Loucy (cell line): ENCODE measurements at regions not wholly inside any gene's neighbourhood (a gene's known extent, or its start where the extent isn't known, plus 50 kb on each side); places are given as distances from the start of the nearest gene placed in this dataset.

Experiments used
- H2AFZ ChIP-seq: fragments of 200-600 bp; sonication (generic); 2 replicates; pipeline ENCODE4 v1.6.0; 2016; ENCODE audit warnings: antibody characterized with exemption, mild to moderate bottlenecking, low read length, moderate library complexity
- H3F3A ChIP-seq: fragments of 200-600 bp; 2 replicates; pipeline ENCODE4 v1.6.0; 2016; ENCODE audit warnings: antibody characterized with exemption, low read depth, mild to moderate bottlenecking
- H3K27me3 ChIP-seq: fragments of 200-600 bp; sonication (generic); 2 replicates; pipeline ENCODE4 v1.6.1; 2014; ENCODE audit warnings: low read length, mild to moderate bottlenecking; ENCODE audit not compliant: insufficient read depth, poor library complexity, severe bottlenecking
- H3K36me3 ChIP-seq: fragments of 200-600 bp; sonication (generic); 2 replicates; pipeline ENCODE4 v1.6.1; 2016; ENCODE audit warnings: low read length; ENCODE audit not compliant: insufficient read depth
- H3K4me1 ChIP-seq: fragments of 200-600 bp; sonication (generic); 2 replicates; pipeline ENCODE4 v1.5.1; 2014; ENCODE audit warnings: low read length, mild to moderate bottlenecking; ENCODE audit not compliant: insufficient read depth, poor library complexity, severe bottlenecking
- H3K4me2 ChIP-seq: fragments of 200-600 bp; sonication (generic); 2 replicates; pipeline ENCODE4 v1.6.0; 2014; ENCODE audit warnings: antibody characterized with exemption, low read length, low read depth, mild to moderate bottlenecking; ENCODE audit not compliant: poor library complexity, severe bottlenecking
- H3K4me3 ChIP-seq: fragments of 200-600 bp; sonication (generic); 2 replicates; pipeline ENCODE4 v1.5.1; 2014; ENCODE audit warnings: low read length, mild to moderate bottlenecking, mixed read lengths; ENCODE audit not compliant: poor library complexity, severe bottlenecking
- H3K79me2 ChIP-seq: fragments of 200-600 bp; sonication (generic); 2 replicates; pipeline ENCODE4 v1.6.1; 2014; ENCODE audit warnings: low read length; ENCODE audit not compliant: insufficient read depth
- H3K9ac ChIP-seq: fragments of 200-600 bp; sonication (generic); 2 replicates; pipeline ENCODE4 v1.6.0; 2014; ENCODE audit warnings: mild to moderate bottlenecking, low read depth, low read length, moderate library complexity; ENCODE audit not compliant: poor library complexity, severe bottlenecking
- H3K9me2 ChIP-seq: fragments of 200-600 bp; sonication (generic); replicated peaks from 2 replicates; pipeline ENCODE4 v1.6.1; 2016; ENCODE audit warnings: low read depth, low read length, mixed read lengths
- H3K9me3 ChIP-seq: fragments of 200-600 bp; sonication (generic); 2 replicates; pipeline ENCODE4 v1.6.1; 2014; ENCODE audit warnings: mild to moderate bottlenecking, antibody characterized with exemption, low read length, low read depth; ENCODE audit not compliant: insufficient read depth
- H4K20me1 ChIP-seq: fragments of 200-600 bp; sonication (generic); 2 replicates; pipeline ENCODE4 v1.6.0; 2014; ENCODE audit warnings: antibody characterized with exemption, low read length, mild to moderate bottlenecking; ENCODE audit not compliant: insufficient read depth, poor library complexity, severe bottlenecking
- EZH2phosphoT487 ChIP-seq: fragments of 200-600 bp; IDR thresholded peaks from 2 replicates; pipeline ENCODE4 v1.6.1; 2018; ENCODE audit warnings: antibody characterized with exemption, mild to moderate bottlenecking, moderate library complexity, borderline replicate concordance
- TF ChIP-seq, protein P1 (sequence below): fragments of 200-600 bp; sonication (generic); conservative IDR thresholded peaks from 2 replicates; pipeline ENCODE4 v1.5.1; 2014; ENCODE audit warnings: mild to moderate bottlenecking, antibody characterized with exemption, low read length

- Histone ChIP-seq H3K79me2 (no peaks in the 10 kb centered on the region), H3K4me3 (no peak overlapping the region), H3F3A (no peaks in the 10 kb centered on the region), H3K4me1 (peaks cover 11% of the 10 kb centered on the region), H3K4me2 (no peak overlapping the region), H2AFZ (0 out of 2 replicates have a peak overlapping the region, but pooled peaks have one; percentile 60), H3K27me3 (no peaks in the 10 kb centered on the region), H4K20me1 (no peaks in the 10 kb centered on the region), H3K9ac (no peak overlapping the region), H3K9me3 (no peaks in the 10 kb centered on the region), H3K36me3 (no peaks in the 10 kb centered on the region), H3K9me2 (no peaks in the 10 kb centered on the region)
- no peak for TF ChIP-seq EZH2phosphoT487
- TF ChIP-seq, protein P1, sequence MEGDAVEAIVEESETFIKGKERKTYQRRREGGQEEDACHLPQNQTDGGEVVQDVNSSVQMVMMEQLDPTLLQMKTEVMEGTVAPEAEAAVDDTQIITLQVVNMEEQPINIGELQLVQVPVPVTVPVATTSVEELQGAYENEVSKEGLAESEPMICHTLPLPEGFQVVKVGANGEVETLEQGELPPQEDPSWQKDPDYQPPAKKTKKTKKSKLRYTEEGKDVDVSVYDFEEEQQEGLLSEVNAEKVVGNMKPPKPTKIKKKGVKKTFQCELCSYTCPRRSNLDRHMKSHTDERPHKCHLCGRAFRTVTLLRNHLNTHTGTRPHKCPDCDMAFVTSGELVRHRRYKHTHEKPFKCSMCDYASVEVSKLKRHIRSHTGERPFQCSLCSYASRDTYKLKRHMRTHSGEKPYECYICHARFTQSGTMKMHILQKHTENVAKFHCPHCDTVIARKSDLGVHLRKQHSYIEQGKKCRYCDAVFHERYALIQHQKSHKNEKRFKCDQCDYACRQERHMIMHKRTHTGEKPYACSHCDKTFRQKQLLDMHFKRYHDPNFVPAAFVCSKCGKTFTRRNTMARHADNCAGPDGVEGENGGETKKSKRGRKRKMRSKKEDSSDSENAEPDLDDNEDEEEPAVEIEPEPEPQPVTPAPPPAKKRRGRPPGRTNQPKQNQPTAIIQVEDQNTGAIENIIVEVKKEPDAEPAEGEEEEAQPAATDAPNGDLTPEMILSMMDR = no peak
Observed at GRCh38 chr4:100933628-100934027, 413.7 kb downstream of the PPP3CA start.

GRCh38 chr4:100929758-100930157, 411.9 kb upstream of the EMCN start:
- Histone ChIP-seq H3K27me3 (no peaks in the 10 kb centered on the region), H4K20me1 (no peaks in the 10 kb centered on the region), H3K9ac (no peak overlapping the region), H3F3A (no peaks in the 10 kb centered on the region), H3K79me2 (no peaks in the 10 kb centered on the region), H3K9me2 (no peaks in the 10 kb centered on the region), H3K4me1 (peaks cover 10% of the 10 kb centered on the region), H3K4me2 (no peak overlapping the region), H3K9me3 (no peaks in the 10 kb centered on the region), H2AFZ (no peak overlapping the region), H3K4me3 (no peak overlapping the region), H3K36me3 (no peaks in the 10 kb centered on the region)
- TF ChIP-seq, protein P1 = no peak
- no peak for TF ChIP-seq EZH2phosphoT487

DNA sequence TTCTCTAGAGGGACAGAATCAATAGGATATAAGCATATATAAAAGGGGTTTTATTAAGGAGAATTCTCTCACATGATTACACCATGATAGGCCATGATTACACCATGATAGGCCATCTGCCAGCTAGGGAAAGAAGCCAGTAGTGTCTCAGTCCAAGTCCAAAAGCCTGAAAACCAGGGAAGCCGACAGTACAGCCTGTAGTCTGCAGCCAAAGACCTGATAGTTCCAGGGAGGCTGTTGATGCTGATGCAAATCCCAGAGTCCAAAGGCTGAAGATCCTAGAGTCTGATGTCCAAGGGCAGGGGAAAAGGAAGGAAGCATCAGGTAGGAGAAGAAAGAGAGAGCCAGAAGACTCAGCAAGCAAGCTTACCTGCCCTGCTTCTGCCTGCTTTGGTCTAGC, 411.3 kb upstream of the EMCN start:
- H3K4me3 ChIP-seq = no peak overlapping the region
- H3K27me3 ChIP-seq = no peaks in the 10 kb centered on the region
- TF ChIP-seq, protein P1 = no peak
- no peak for TF ChIP-seq EZH2phosphoT487
- H3K4me2 ChIP-seq = no peak overlapping the region
- H3K9me2 ChIP-seq = no peaks in the 10 kb centered on the region
- no peaks in the 10 kb centered on the region for H3K36me3 ChIP-seq
- H4K20me1 ChIP-seq = no peaks in the 10 kb centered on the region
- no peaks in the 10 kb centered on the region for H3K9me3 ChIP-seq
- H3F3A ChIP-seq = no peaks in the 10 kb centered on the region
- peaks cover 10% of the 10 kb centered on the region for H3K4me1 ChIP-seq
- no peak overlapping the region for H3K9ac ChIP-seq
- H2AFZ ChIP-seq = no peak overlapping the region
- no peaks in the 10 kb centered on the region for H3K79me2 ChIP-seq
